ENCODE measurements at regions not wholly inside any gene's neighbourhood (a gene's known extent, or its start where the extent isn't known, plus 50 kb on each side); places are given as distances from the start of the nearest gene placed in this dataset.

DNA sequence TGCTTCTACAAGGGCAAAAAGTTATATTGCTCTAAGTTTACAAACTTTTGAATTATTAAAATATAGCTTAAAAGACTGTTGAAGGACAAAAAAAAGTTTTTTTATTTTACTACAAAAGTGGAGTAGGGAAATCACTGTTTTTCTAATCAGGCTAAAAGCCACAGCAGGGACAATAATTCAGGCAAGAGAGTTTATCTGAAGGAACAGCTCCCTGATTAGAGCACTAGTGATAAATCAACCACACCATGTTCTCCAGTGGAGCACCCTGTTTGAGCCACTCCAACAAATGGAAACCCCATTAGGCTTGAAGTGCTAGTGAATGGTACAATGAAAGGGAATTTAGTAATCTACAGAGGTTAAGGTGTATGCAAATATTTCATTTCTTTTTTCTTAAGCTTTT lies 357.1 kb downstream of the SEMA3D start:
- TF ChIP-seq, protein P1, sequence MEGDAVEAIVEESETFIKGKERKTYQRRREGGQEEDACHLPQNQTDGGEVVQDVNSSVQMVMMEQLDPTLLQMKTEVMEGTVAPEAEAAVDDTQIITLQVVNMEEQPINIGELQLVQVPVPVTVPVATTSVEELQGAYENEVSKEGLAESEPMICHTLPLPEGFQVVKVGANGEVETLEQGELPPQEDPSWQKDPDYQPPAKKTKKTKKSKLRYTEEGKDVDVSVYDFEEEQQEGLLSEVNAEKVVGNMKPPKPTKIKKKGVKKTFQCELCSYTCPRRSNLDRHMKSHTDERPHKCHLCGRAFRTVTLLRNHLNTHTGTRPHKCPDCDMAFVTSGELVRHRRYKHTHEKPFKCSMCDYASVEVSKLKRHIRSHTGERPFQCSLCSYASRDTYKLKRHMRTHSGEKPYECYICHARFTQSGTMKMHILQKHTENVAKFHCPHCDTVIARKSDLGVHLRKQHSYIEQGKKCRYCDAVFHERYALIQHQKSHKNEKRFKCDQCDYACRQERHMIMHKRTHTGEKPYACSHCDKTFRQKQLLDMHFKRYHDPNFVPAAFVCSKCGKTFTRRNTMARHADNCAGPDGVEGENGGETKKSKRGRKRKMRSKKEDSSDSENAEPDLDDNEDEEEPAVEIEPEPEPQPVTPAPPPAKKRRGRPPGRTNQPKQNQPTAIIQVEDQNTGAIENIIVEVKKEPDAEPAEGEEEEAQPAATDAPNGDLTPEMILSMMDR (conservative IDR thresholded peaks at IDR 0.05; ENCODE audit: low read depth in 2 of 2): no peak
- TF ChIP-seq EZH2 (IDR thresholded peaks at IDR 0.05; ENCODE audit: low read depth, unreplicated experiment) (no peak), POLR2AphosphoS5 (IDR thresholded peaks at IDR 0.05; ENCODE audit: low read depth) (no peak), EZH2phosphoT487 (IDR thresholded peaks at IDR 0.05; ENCODE audit: unreplicated experiment) (no peak), REST (IDR thresholded peaks at IDR 0.05; ENCODE audit: unreplicated experiment) (no peak)
- TF ChIP-seq, protein P2, sequence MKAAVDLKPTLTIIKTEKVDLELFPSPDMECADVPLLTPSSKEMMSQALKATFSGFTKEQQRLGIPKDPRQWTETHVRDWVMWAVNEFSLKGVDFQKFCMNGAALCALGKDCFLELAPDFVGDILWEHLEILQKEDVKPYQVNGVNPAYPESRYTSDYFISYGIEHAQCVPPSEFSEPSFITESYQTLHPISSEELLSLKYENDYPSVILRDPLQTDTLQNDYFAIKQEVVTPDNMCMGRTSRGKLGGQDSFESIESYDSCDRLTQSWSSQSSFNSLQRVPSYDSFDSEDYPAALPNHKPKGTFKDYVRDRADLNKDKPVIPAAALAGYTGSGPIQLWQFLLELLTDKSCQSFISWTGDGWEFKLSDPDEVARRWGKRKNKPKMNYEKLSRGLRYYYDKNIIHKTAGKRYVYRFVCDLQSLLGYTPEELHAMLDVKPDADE (IDR thresholded peaks at IDR 0.05): no peak

All from GM23338 (cell line).